Thoracic aorta (tissue), 2 donors: ENCODE measurements at regions not wholly inside any gene's neighbourhood (a gene's known extent, or its start where the extent isn't known, plus 50 kb on each side); places are given as distances from the start of the nearest gene placed in this dataset.

Experiments used
- ATAC-seq: fragments of 150-250 bp; one replicate; pipeline ENCODE4 v1.8.0; 2017; ENCODE audit warnings: low read depth; ENCODE audit not compliant: insufficient number of reproducible peaks, low FRiP score
- DNase-seq: peaks from one replicate; pipeline ENCODE4 v3.0.0-alpha.2; 2020; ENCODE audit warnings: low spot score
- H3K27ac ChIP-seq, 2 donors: fragments of 200-600 bp; sonication (generic); 1 replicate in 1 of 2; 2 replicates in 1 of 2; pipeline ENCODE4 v1.5.1; 2016; ENCODE audit warnings: mild to moderate bottlenecking in 2 of 2, moderate library complexity in 2 of 2
- H3K27me3 ChIP-seq: fragments of 200-600 bp; sonication (generic); replicated peaks from 2 replicates; pipeline ENCODE4 v1.6.0; 2016; ENCODE audit warnings: mild to moderate bottlenecking; ENCODE audit not compliant: insufficient read depth
- H3K36me3 ChIP-seq: fragments of 200-600 bp; sonication (generic); one replicate; pipeline ENCODE4 v1.5.1; 2016
- H3K4me1 ChIP-seq, 2 donors: fragments of 200-600 bp; sonication (generic); 1 replicate in 1 of 2; 2 replicates in 1 of 2; pipeline versions ENCODE4 v1.5.1 to v1.6.0; 2016; ENCODE audit warnings: low read depth in 2 of 2, mild to moderate bottlenecking in 1 of 2; ENCODE audit not compliant: control insufficient read depth in 1 of 2
- H3K4me3 ChIP-seq: fragments of 200-600 bp; sonication (generic); 2 replicates; pipeline ENCODE4 v1.5.1; 2016; ENCODE audit warnings: mild to moderate bottlenecking
- H3K9me3 ChIP-seq: fragments of 200-600 bp; sonication (generic); 2 replicates; pipeline ENCODE4 v1.5.1; 2016
- TF ChIP-seq, protein P1 (sequence below): fragments of 200-600 bp; sonication (generic); IDR thresholded peaks from one replicate; pipeline ENCODE4 v1.5.1; 2019; ENCODE audit warnings: antibody characterized with exemption

GRCh38 chr14:82403987-82404386, 870.3 kb upstream of the SEL1L start:
- TF ChIP-seq, protein P1, sequence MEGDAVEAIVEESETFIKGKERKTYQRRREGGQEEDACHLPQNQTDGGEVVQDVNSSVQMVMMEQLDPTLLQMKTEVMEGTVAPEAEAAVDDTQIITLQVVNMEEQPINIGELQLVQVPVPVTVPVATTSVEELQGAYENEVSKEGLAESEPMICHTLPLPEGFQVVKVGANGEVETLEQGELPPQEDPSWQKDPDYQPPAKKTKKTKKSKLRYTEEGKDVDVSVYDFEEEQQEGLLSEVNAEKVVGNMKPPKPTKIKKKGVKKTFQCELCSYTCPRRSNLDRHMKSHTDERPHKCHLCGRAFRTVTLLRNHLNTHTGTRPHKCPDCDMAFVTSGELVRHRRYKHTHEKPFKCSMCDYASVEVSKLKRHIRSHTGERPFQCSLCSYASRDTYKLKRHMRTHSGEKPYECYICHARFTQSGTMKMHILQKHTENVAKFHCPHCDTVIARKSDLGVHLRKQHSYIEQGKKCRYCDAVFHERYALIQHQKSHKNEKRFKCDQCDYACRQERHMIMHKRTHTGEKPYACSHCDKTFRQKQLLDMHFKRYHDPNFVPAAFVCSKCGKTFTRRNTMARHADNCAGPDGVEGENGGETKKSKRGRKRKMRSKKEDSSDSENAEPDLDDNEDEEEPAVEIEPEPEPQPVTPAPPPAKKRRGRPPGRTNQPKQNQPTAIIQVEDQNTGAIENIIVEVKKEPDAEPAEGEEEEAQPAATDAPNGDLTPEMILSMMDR = no peak
- Histone ChIP-seq H3K4me3 (no peak overlapping the region), H3K27me3 (no peaks in the 10 kb centered on the region), H3K9me3 (no peaks in the 10 kb centered on the region), H3K36me3 (no peaks in the 10 kb centered on the region), H3K27ac (no peak overlapping the region), H3K4me1 (no peaks in the 10 kb centered on the region)
- no peak for DNase-seq
- no peak for ATAC-seq

DNA sequence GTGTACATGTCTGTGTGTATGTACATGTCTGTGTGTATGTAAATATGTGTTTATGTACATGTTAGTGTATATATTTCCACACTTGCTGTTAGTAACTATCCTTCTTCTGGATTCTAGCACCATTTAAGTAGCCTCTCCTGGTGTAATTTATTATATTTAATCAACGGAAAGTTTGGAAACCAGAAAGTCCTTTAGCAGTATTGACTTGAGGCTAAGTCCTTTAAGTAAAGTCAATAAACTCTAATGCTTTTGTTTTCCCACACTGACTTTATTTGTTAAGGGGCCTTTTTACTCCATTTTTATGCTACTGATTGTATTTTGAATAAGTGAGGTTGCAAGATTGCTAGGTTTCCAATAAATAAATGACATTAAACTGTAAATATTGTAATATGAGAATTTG, 876.4 kb upstream of the SEL1L start:
- no peak overlapping the region for H3K4me3 ChIP-seq
- no peak for ATAC-seq
- TF ChIP-seq, protein P1 = no peak
- H3K36me3 ChIP-seq = no peaks in the 10 kb centered on the region
- no peak overlapping the region for H3K27ac ChIP-seq
- no peaks in the 10 kb centered on the region for H3K27me3 ChIP-seq
- no peaks in the 10 kb centered on the region for H3K9me3 ChIP-seq
- no peak for DNase-seq
- H3K4me1 ChIP-seq = no peaks in the 10 kb centered on the region

GRCh38 chr14:82411298-82411697, 877.6 kb upstream of the SEL1L start:
- ATAC-seq = no peak
- no peak for DNase-seq
- Histone ChIP-seq H3K9me3 (no peaks in the 10 kb centered on the region), H3K4me1 (no peaks in the 10 kb centered on the region), H3K27me3 (no peaks in the 10 kb centered on the region), H3K27ac (no peak overlapping the region), H3K4me3 (no peak overlapping the region), H3K36me3 (no peaks in the 10 kb centered on the region)
- TF ChIP-seq, protein P1 = no peak

- Histone ChIP-seq H3K27ac (no peak overlapping the region), H3K4me3 (no peak overlapping the region), H3K27me3 (no peaks in the 10 kb centered on the region), H3K4me1 (no peaks in the 10 kb centered on the region), H3K36me3 (no peaks in the 10 kb centered on the region), H3K9me3 (no peaks in the 10 kb centered on the region)
- DNase-seq = no peak
- ATAC-seq = no peak
- TF ChIP-seq, protein P1 = no peak
Measured at GRCh38 chr14:82412545-82412944, 878.9 kb upstream of the SEL1L start.

DNA sequence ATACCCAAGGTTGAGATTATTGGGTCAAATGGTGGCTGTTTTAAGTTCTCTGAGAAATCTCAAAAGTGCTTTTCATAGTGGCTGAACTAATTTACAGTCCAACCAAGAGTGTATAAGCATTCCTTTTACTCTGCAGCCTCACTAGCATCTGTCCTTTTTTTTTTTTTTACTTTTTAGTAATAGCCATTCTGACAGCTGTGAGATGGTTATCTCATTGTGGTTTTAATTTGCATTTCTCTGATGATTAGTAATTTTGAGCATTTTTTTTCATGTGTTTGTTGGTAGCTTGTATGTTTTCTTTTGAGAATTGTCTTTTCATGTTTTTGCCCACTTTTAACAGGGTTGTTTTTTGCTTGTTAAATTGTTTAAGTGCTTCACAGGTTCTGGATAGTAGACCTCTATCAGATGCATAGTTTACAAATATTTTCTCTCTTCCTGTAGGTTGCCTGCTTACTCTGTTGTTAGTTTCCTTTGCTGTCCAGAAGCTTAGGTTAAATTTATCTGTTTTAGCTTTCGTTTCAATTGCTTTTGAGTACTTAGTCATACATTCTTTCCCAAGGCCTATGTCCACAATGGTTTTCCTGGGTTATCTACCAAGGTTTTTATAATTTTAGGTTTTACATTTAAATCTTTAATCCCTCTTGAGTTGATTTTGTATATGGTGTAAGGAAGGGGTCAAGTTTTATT, 881.3 kb upstream of the SEL1L start:
- Histone ChIP-seq H3K9me3 (no peaks in the 10 kb centered on the region), H3K27ac (no peak overlapping the region), H3K27me3 (no peaks in the 10 kb centered on the region), H3K4me1 (no peaks in the 10 kb centered on the region), H3K36me3 (no peaks in the 10 kb centered on the region), H3K4me3 (no peak overlapping the region)
- no peak for ATAC-seq
- no peak for DNase-seq
- TF ChIP-seq, protein P1 = no peak
